ENCODE measurements at regions not wholly inside any gene's neighbourhood (a gene's known extent, or its start where the extent isn't known, plus 50 kb on each side); places are given as distances from the start of the nearest gene placed in this dataset.

- no peak for DNase-seq (ENCODE audit: low read depth)
Observed at GRCh38 chr4:134019657-134020056, 181.9 kb downstream of the PABPC4L start.

- DNase-seq (ENCODE audit: low read depth) = no peak
Observed at GRCh38 chr4:134018846-134019245, 182.7 kb downstream of the PABPC4L start.

DNA sequence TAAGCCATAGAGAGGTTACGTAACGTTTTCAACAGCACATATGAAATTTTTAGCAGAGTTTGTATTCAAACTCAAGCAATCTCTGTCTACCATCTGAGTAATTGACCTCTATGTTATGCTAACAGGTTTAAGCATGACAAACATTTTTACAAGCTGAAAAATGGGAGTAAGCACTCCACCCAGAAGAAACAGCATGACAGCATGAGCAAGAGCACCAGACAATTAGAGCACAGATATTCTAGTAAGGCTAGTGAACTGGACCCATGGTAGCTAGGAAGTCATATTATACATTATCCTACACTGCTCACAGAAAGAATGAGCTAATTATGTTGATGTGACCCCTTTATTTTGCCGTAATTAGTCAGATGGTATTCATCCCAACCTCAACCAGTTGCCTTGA, 200.5 kb downstream of the PABPC4L start:
- no peak for DNase-seq (ENCODE audit: low read depth)

- no peak for DNase-seq (ENCODE audit: low read depth)
Observed at GRCh38 chr4:133997436-133997835, 204.2 kb downstream of the PABPC4L start.

DNA sequence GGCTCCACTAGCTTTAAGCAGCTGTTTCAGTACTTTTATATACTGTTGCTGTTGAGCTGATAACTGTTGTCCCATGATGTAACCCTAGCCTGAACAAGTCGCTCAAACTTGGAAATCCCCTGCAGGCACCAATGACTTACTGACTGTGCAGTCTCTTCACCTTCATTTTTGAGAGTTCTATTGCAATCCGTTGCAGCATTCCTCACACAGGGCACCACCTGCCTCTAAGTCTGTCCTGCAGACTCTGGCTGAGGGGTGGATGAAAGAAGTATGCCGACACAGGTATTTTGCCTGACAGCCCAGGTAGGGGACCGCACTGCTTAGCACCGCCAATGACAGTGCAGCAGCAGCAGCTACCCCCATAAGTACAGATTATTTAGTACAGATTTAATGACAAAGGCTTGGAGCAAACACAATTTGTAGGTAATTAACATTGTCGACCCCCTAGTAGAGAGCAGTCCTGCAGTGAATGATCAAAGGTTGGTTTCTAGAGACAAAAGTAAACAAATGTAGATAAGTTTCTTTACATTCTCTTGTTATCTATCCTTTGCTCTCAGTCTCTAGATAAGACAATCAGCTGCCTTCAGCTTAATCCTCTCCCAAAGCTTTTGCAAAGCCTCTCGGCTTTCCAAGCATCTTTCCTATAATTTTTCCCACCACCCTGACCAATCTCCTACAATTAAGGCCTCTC, 205.0 kb downstream of the PABPC4L start:
- DNase-seq (ENCODE audit: low read depth) = no peak

- no peak for DNase-seq (ENCODE audit: low read depth)
Observed at GRCh38 chr4:133995243-133995960, 206.2 kb downstream of the PABPC4L start.

DNA sequence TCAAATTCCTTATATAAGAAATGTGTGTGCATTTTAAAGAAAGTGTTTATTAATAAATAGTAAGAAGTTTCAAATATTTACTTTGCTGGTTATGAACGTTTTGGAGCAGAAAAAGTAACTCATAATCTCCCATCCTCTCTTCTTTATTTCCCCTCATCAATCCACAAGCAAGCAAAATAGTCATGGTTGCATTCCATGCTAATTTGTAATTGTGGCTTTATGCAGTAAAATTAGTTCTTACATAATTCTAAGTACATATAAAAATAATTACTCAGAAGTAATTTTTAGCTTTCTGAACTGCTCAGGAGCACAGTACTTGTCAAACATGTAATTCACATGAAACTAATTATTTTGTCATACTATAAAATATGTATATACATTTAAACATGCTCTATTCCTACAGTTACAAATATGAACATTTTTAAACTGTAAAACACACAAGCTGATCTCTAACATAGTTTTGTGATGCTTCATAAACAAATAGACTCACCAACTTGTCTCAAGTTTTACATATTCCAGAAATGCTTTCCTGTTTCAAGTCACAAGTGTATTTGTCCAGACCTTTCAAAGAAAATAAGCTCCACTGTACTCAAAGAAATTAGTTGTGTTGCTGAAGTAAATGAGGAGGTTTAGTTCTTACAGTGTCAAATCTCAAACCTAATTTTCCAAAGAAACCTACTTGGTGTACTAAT, 218.9 kb downstream of the PABPC4L start:
- DNase-seq (ENCODE audit: low read depth) = no peak

DNA sequence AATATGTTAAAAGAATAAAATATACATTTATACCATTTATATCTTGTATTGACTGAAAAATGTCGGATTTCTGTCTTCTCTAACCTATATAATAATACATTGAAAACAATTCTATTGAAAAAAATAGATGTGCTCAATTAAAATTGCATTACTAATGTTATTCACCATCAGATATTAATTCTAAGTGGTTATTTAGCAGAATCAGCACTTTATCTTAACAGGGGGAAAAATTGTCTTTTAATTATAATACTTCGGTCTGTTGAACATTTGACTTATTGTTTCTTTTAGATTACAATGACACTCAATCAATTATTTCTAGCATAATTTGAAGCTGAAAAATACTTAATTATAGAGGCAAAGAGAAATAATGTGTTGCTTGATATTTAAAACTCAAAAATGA, 220.3 kb downstream of the PABPC4L start:
- DNase-seq (ENCODE audit: low read depth) = no peak

- no peak for DNase-seq (ENCODE audit: low read depth)
Observed at GRCh38 chr4:133972586-133972985, 229.0 kb downstream of the PABPC4L start.

- DNase-seq (ENCODE audit: low read depth) = peak; percentile 48
Observed at GRCh38 chr4:133969202-133969848, 232.3 kb downstream of the PABPC4L start.

DNA sequence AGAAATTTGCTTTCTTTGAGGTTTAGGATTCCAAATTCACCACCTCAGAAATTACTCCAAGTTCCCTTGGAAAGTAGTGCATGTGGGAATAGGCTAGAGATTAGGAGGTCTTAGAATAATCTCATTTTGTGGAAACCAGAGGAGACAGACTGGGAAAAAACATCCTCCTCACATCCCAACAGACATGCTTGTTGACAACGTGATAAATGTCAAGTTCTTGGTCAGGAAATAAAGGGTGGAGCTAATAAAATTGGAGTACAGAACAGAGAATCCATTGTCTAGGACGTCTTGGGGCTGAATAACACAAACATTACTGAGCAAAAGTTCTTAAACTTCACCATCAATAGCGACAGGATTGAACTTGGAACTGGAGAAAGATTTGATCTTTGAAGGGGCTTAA, 233.4 kb downstream of the PABPC4L start:
- no peak for DNase-seq (ENCODE audit: low read depth)

DNA sequence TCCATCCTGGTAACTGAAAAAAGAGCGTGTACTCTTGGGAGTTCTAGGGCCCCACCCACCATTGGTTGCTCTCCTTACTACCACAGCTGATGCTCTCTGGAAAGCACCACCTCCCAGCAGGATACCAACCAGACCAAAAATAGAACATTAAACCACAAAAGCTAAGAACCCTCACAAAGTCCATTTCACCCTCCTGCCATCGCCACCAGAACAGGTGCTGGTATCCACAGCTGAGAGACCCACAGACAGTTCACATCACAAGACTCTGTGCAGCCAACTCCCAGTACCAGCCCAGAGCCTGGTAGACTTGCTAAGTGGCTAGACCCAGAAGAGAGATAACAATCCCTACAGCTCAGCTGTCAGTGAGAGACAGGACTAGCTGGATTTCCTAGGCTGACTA, 240.6 kb downstream of the PABPC4L start:
- no peak for DNase-seq (ENCODE audit: low read depth)

DNA sequence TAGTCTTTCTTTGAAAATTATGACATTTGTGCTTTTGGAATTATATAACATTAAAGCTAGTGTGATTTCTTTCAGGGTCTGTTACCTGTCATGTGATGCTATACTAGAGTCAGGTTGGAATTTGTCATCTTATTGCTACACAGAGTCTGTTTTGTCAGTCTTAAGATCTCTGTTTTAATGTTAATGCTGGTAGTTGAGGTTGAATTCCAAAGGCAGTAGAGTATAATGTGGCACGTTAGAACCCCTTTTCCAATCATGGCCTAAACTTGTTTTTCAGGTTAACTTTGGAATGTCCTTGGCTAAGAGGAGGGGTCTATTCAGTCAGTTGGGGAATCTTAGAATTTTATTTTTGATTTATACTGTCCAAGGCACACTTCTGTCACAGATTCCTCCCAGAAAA, 258.5 kb downstream of the PABPC4L start:
- no peak for DNase-seq (ENCODE audit: low read depth)

GRCh38 chr4:133938061-133938460, 263.5 kb downstream of the PABPC4L start:
- no peak for DNase-seq (ENCODE audit: low read depth)

DNA sequence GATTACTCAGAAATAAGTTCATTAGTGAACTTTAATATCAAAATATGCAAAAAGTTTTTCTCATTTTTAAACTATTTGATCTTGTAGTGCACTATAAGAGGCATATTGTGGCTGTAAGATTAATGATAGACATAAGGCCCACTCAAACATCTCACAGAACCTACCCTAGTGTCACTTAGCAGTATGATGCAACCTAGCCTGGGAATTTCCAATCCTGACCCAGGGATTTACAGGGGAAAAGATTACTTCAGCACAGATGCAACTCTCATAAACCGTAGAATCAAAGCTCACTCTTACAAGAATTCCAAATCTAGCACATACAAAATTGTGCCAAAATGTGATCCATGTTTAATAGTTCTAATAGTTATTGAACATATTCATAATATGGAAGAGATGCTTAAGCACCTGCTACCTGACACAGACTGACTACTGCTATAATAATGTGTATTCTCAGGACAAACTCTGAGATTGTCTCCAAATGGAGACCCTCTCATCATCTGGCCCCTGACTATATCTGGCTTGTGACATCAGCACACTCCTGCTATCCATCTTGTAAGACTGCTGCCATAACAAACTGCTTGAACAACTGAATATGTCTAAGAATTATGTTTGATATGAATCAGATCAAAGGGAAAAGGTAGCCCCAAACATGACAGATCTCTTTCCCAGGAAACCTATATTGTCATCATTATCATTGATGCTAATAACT, 271.9 kb downstream of the PABPC4L start:
- no peak for DNase-seq (ENCODE audit: low read depth)

DNA sequence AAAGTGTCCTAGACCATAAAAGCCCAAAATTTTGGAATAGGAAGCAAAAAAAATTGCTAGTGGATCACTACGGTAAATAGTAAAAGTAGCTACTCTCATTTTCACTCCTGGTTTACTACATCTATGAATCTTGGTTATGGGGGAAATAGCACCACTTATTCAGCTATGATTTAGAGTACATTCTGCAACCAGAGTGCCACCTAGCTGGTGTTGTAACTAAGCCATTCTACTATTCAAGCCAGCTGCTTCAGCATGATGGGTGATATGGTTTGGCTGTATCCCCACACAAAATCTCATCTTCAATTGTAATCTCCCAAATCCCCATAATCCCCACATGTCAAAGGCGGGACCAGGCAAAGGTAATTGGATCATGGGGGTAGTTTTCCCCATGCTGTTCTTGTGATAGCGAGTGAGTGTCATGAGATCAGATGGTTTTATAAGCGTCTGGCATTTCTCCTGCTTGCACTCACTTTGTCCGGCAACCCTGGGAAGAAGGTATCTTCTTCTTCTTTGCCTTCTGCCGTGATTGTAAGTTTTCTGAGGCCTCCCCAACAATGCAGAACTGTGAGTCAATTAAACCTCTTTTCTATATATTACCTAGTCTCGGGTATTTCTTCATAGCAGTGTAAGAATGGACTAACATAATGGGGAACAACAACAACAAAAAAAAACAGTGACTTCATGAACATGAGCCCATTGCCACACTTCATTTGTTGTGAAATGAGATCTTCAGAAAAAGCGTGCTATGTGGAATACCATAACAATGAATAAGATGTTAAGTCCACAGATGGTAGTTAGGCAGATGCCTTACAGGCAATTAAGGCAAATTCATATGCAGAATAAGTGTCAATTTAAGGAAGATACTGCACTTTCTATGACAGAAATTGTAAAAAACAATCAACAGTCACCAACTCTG, 280.1 kb downstream of the PABPC4L start:
- no peak for DNase-seq (ENCODE audit: low read depth)

- no peak for DNase-seq (ENCODE audit: low read depth)
Observed at GRCh38 chr4:133920236-133920635, 281.4 kb downstream of the PABPC4L start.

- DNase-seq (ENCODE audit: low read depth) = no peak
Observed at GRCh38 chr4:133910165-133910564, 291.4 kb downstream of the PABPC4L start.

DNA sequence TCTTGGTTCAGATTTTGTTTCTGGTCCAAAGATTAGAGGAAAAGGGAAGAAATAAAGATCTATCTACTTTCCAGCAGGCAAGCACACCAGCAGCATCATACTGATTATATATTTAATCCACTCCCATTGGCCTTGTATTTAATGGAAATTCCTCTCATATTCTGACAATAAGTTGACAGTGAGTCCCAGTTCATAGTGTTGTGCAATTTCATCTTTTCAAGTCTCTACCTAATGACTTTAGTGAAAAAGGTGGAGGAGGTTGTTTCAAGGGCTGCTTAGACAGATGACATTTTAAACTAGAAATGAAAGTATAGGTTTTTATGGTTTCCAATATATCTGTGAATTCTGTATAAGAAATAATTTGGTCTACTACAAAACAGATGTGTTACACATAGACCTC, 298.6 kb downstream of the PABPC4L start:
- DNase-seq (ENCODE audit: low read depth) = no peak

GRCh38 chr4:133891011-133891410, 310.6 kb downstream of the PABPC4L start:
- DNase-seq (ENCODE audit: low read depth) = no peak

DNA sequence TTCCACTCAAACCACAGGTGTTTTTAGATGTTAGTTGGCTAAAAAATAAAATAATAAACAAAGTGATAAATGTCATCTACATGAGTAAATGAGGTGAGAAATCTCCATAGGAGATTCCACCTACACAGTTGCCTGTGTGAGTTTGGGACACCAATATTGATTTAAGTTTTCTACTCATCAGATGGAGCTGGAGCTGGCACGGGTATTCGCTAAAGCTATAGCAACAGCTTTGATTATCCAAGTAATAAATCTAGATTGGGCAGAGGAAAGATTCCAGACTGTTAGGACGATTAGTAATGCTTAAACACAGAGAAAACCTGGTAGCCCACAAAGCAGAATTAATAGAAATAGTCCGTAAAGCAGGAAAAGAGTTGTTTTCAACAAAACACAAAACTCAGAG, 313.9 kb downstream of the PABPC4L start:
- no peak for DNase-seq (ENCODE audit: low read depth)
